HG03439 (cell line): ENCODE measurements at regions not wholly inside any gene's neighbourhood (a gene's known extent, or its start where the extent isn't known, plus 50 kb on each side); places are given as distances from the start of the nearest gene placed in this dataset.

Experiments
- ATAC-seq: cut with Tn5 transposase; IDR thresholded peaks from one replicate; pipeline ENCODE4 v1.9.1; 2021; ENCODE audit warnings: mild to moderate bottlenecking, moderate library complexity; ENCODE audit not compliant: unreplicated experiment

GRCh38 chr5:125154301-125155110 is 408.1 kb upstream of the ZNF608 start:
- no peak for ATAC-seq

GRCh38 chr5:125160787-125161502 is 414.5 kb upstream of the ZNF608 start:
- no peak for ATAC-seq

GRCh38 chr5:125162714-125163113 is 416.3 kb upstream of the ZNF608 start:
- no peak for ATAC-seq

GRCh38 chr5:125169396-125169795 is 423.0 kb upstream of the ZNF608 start:
- no peak for ATAC-seq

- no peak for ATAC-seq
Measured at GRCh38 chr5:125171641-125172040, 425.2 kb upstream of the ZNF608 start.

GRCh38 chr5:125175348-125176004 is 429.0 kb upstream of the ZNF608 start:
- no peak for ATAC-seq

- no peak for ATAC-seq
Measured at GRCh38 chr5:125176005-125176390, 429.6 kb upstream of the ZNF608 start.

GRCh38 chr5:125177340-125177739 is 430.9 kb upstream of the ZNF608 start:
- ATAC-seq, result no peak

GRCh38 chr5:125179612-125180011 is 433.2 kb upstream of the ZNF608 start:
- ATAC-seq, result no peak

- ATAC-seq, result no peak
Measured at GRCh38 chr5:125180231-125180829, 433.9 kb upstream of the ZNF608 start.

GRCh38 chr5:125181159-125181558 is 434.7 kb upstream of the ZNF608 start:
- no peak for ATAC-seq

- no peak for ATAC-seq
Measured at GRCh38 chr5:125181955-125182354, 435.5 kb upstream of the ZNF608 start.

GRCh38 chr5:125185740-125186139 is 439.3 kb upstream of the ZNF608 start:
- no peak for ATAC-seq

- no peak for ATAC-seq
Measured at GRCh38 chr5:125186911-125187375, 440.5 kb upstream of the ZNF608 start.

GRCh38 chr5:125189531-125189941 is 443.1 kb upstream of the ZNF608 start:
- ATAC-seq, result no peak

- no peak for ATAC-seq
Measured at GRCh38 chr5:125190232-125191087, 444.0 kb upstream of the ZNF608 start.

GRCh38 chr5:125194883-125195282 is 448.4 kb upstream of the ZNF608 start:
- no peak for ATAC-seq

GRCh38 chr5:125196481-125197111 is 450.2 kb upstream of the ZNF608 start:
- ATAC-seq, result no peak

- no peak for ATAC-seq
Measured at GRCh38 chr5:125197321-125197720, 450.9 kb upstream of the ZNF608 start.
